ENCODE measurements at regions not wholly inside any gene's neighbourhood (a gene's known extent, or its start where the extent isn't known, plus 50 kb on each side); places are given as distances from the start of the nearest gene placed in this dataset.

DNA sequence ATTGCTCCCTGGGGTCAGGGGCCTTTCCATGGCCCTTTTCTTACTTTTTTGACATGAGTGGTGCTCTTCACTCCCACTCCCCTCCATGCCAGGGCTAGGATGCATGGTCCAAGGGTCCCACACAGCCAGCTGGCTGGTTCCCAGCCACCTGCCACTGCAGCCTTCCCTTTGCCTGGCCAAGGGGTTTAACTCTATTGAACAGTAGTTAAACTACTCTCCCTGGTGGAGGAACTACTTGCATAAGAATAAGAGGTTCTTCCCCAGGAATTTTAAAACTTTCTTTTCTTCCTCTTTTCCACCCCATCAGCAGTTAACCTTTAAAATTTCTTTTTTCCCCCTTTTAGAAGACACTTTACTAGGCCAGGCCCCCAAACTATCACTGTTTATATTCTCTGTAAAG lies 1532.8 kb upstream of the ACO1 start:
- TF ChIP-seq, protein P1, sequence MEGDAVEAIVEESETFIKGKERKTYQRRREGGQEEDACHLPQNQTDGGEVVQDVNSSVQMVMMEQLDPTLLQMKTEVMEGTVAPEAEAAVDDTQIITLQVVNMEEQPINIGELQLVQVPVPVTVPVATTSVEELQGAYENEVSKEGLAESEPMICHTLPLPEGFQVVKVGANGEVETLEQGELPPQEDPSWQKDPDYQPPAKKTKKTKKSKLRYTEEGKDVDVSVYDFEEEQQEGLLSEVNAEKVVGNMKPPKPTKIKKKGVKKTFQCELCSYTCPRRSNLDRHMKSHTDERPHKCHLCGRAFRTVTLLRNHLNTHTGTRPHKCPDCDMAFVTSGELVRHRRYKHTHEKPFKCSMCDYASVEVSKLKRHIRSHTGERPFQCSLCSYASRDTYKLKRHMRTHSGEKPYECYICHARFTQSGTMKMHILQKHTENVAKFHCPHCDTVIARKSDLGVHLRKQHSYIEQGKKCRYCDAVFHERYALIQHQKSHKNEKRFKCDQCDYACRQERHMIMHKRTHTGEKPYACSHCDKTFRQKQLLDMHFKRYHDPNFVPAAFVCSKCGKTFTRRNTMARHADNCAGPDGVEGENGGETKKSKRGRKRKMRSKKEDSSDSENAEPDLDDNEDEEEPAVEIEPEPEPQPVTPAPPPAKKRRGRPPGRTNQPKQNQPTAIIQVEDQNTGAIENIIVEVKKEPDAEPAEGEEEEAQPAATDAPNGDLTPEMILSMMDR (IDR thresholded peaks at IDR 0.05; ENCODE audit: low read depth, low read length) = no peak

DNA sequence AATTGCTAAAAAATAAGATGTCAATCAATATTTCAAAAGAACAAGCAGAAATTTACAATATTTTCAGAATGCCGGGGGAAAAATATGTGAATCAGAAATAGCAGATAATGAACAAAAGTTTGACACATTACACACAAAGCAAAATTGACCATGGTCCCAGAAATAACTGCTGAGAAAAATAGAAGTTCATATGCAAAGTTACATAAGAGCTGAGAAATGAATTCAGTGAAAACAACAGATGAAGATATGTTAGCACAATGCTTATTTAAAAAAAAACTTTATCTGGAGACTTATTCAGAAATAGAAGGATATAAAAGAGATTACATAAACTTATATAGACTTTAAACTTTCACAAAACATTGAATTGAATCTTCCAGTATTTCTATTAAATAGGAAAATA lies 1483.7 kb upstream of the ACO1 start:
- TF ChIP-seq, protein P1 (IDR thresholded peaks at IDR 0.05; ENCODE audit: low read depth, low read length) = no peak
- no peak for DNase-seq (ENCODE audit: extremely low read depth, low read depth)

More for the DNA sequence above, 1532.8 kb upstream of the ACO1 start:
- no peak for DNase-seq (ENCODE audit: extremely low read depth, low read depth)

DNA sequence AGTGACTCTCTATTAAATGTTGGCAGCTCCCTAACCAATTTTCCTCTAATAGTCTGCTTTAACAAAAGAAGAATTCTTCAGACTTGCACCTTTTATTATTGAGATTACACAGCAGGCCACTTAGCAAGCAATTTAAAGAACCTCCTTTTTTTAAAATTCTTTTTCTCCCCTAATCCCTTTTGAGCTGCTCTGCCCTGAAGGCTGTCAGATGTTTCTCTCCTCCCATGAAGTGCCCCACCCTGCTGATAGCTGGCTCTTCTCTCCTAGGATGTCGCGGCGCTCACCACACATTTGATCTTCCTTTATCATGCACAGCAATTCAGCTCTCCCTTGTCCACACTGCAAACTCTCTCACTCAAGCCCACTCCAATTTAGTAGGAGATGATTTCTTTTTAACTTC lies 1471.1 kb upstream of the ACO1 start:
- DNase-seq (ENCODE audit: extremely low read depth, low read depth) = no peak
- TF ChIP-seq, protein P1 (IDR thresholded peaks at IDR 0.05; ENCODE audit: low read depth, low read length) = no peak

DNA sequence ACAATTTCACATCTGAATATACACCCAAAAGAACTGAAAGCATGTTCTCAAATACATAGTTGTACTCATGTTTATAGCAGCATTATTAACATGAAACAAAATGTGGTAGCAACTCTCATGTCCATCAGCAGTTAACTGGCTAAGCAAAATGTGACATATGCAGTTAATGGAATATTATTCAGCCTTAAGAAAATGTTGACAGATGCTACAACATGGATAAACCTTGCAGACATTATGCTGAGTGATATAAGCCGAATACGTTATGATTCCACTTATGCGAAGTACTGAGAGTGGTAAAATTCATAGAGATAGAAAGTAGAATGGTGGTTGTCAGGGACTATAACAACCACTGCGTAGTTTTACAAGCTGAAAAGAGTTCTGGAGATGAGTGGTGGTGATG lies 1469.0 kb upstream of the ACO1 start:
- no peak for DNase-seq (ENCODE audit: extremely low read depth, low read depth)
- TF ChIP-seq, protein P1 (IDR thresholded peaks at IDR 0.05; ENCODE audit: low read depth, low read length) = no peak

DNA sequence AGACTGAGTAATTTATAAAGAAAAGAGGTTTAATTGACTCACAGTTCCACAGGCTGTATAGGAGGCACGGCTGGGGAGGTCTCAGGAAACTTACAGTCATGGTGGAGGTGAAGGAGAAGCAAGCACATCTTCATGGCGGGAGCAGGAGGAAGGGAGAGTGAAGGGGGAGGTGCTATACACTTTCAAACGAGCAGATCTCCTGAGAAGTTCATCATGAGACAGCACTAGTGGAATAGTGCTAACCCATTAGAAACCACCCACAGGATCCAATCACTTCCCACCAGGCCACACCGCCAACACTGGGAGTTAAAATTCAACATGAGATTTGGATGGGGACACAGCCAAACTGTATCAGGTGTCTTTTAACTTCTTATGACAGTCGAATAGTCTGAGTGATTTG lies 1459.3 kb upstream of the ACO1 start:
- no peak for DNase-seq (ENCODE audit: extremely low read depth, low read depth)
- TF ChIP-seq, protein P1 (IDR thresholded peaks at IDR 0.05; ENCODE audit: low read depth, low read length) = no peak

DNA sequence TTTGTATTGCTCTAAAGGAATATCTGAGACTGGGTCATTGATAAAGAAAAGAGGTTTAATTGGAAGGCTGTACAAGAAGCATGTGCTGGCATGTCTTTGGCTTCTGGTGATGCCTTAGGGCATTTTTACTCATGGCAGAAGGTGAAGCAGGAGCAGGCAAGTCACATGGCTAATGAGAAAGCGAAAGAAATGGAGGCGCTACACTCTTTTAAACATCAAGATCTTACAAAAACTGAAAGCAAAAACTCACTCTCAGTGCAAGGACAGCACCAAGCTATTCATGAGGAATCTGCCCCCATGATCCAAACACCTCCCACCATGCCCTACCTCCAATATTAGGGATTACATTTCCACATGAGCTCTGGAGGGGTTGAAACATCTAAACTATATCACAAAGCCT lies 1458.8 kb upstream of the ACO1 start:
- TF ChIP-seq, protein P1 (IDR thresholded peaks at IDR 0.05; ENCODE audit: low read depth, low read length) = no peak
- no peak for DNase-seq (ENCODE audit: extremely low read depth, low read depth)

DNA sequence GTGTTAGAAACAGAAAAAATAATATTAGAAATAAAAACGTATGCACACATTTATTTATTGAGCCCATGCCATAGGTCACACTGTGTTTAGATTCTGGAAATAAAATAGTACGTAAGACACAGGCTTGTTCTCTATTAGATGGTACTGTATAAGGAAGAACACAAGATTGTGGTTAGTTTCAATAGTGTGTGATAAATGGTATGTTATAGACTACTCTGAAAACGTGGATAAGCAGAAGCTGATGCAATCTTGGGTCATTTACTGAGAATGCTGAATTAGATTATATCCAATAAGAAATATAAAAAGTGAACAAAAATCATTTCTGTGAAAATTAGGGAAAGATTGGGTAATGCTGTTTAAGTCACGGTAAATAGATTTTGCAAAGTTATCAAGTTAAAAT lies 1456.4 kb upstream of the ACO1 start:
- TF ChIP-seq, protein P1 (IDR thresholded peaks at IDR 0.05; ENCODE audit: low read depth, low read length) = no peak
- DNase-seq (ENCODE audit: extremely low read depth, low read depth) = no peak

Measured in AG09319 (cell line).